ENCODE measurements at regions not wholly inside any gene's neighbourhood (a gene's known extent, or its start where the extent isn't known, plus 50 kb on each side); places are given as distances from the start of the nearest gene placed in this dataset.
"Not testable (repeated sequence)": the region's sequence is repeated elsewhere in the genome, so short reads cannot be mapped to it uniquely, and the experiment has no call there.

- H3K4me1 Mint-ChIP-seq (ENCODE audit: low read depth): no peaks in the 10 kb centered on the region
- no peaks in the 10 kb centered on the region for H3K36me3 Mint-ChIP-seq (ENCODE audit: low read depth)
- H3K27me3 Mint-ChIP-seq (ENCODE audit: low read depth): peaks cover 2% of the 10 kb centered on the region
- peaks cover 3% of the 10 kb centered on the region for H3K9me3 Mint-ChIP-seq (ENCODE audit: insufficient read depth)
- ChIA-PET CTCF (no interaction called here), POLR2A (no interaction called here)
- H3K27ac Mint-ChIP-seq: no peak overlapping the region
- H3K4me3 Mint-ChIP-seq: no peak overlapping the region
- no peak for ATAC-seq
- DNase-seq: no peak
These were observed 247.6 kb downstream of the RPAP3 start for GRCh38 chr12:47458279-47458678.

- H3K4me1 Mint-ChIP-seq (ENCODE audit: low read depth): no peaks in the 10 kb centered on the region
- peaks cover 3% of the 10 kb centered on the region for H3K9me3 Mint-ChIP-seq (ENCODE audit: insufficient read depth)
- no peaks in the 10 kb centered on the region for H3K36me3 Mint-ChIP-seq (ENCODE audit: low read depth)
- peaks cover 2% of the 10 kb centered on the region for H3K27me3 Mint-ChIP-seq (ENCODE audit: low read depth)
- POLR2A ChIA-PET: no interaction called here
- no peak for ATAC-seq
- CTCF ChIA-PET: no interaction called here
- DNase-seq: no peak
- no peak overlapping the region for H3K4me3 Mint-ChIP-seq
- no peak overlapping the region for H3K27ac Mint-ChIP-seq
These were observed 256.0 kb downstream of the RPAP3 start for GRCh38 chr12:47449797-47450196.

DNA sequence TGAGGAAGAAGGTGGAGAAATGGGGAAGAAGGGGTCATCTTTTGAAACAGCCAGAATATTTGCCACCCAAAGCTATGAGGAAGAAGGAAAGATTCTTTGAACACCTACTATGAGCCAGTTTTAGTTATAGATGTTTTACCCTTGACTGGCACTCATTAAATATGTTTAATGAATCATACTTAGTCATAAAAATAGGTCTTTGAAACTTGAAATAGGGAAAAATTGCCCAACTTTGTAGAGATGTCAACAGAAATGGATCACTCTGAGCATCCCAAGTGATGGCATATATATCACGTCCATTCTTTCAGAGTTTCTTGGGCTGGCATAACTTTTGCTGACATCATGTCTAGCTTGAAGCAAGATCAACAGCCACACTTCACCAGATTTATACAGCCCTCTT lies 263.5 kb downstream of the RPAP3 start:
- no peaks in the 10 kb centered on the region for H3K27me3 Mint-ChIP-seq (ENCODE audit: low read depth)
- peaks cover 23% of the 10 kb centered on the region for H3K9me3 Mint-ChIP-seq (ENCODE audit: insufficient read depth)
- H3K4me1 Mint-ChIP-seq (ENCODE audit: low read depth): no peaks in the 10 kb centered on the region
- ATAC-seq (no peak), DNase-seq (no peak)
- ChIA-PET CTCF (no interaction called here), POLR2A (no interaction called here)
- H3K27ac Mint-ChIP-seq: no peak overlapping the region
- H3K36me3 Mint-ChIP-seq (ENCODE audit: low read depth): no peaks in the 10 kb centered on the region
- H3K4me3 Mint-ChIP-seq: no peak overlapping the region

- no peaks in the 10 kb centered on the region for H3K4me1 Mint-ChIP-seq (ENCODE audit: low read depth)
- H3K4me3 Mint-ChIP-seq: no peak overlapping the region
- POLR2A ChIA-PET: no interaction called here
- CTCF ChIA-PET: no interaction called here
- no peak for DNase-seq
- H3K27me3 Mint-ChIP-seq (ENCODE audit: low read depth): no peaks in the 10 kb centered on the region
- H3K36me3 Mint-ChIP-seq (ENCODE audit: low read depth): no peaks in the 10 kb centered on the region
- peaks cover 23% of the 10 kb centered on the region for H3K9me3 Mint-ChIP-seq (ENCODE audit: insufficient read depth)
- H3K27ac Mint-ChIP-seq: no peak overlapping the region
- ATAC-seq: no peak
These were observed 264.3 kb downstream of the RPAP3 start for GRCh38 chr12:47441490-47441889.

GRCh38 chr12:47438175-47438574 lies 267.7 kb downstream of the RPAP3 start:
- Mint-ChIP-seq H3K27me3 (ENCODE audit: low read depth) (peaks cover 3% of the 10 kb centered on the region), H3K4me1 (ENCODE audit: low read depth) (no peaks in the 10 kb centered on the region), H3K9me3 (ENCODE audit: insufficient read depth) (peaks cover 13% of the 10 kb centered on the region), H3K27ac (no peak overlapping the region), H3K4me3 (no peak overlapping the region), H3K36me3 (ENCODE audit: low read depth) (peaks cover 2% of the 10 kb centered on the region)
- DNase-seq: no peak
- no peak for ATAC-seq
- ChIA-PET POLR2A (no interaction called here), CTCF (no interaction called here)

DNA sequence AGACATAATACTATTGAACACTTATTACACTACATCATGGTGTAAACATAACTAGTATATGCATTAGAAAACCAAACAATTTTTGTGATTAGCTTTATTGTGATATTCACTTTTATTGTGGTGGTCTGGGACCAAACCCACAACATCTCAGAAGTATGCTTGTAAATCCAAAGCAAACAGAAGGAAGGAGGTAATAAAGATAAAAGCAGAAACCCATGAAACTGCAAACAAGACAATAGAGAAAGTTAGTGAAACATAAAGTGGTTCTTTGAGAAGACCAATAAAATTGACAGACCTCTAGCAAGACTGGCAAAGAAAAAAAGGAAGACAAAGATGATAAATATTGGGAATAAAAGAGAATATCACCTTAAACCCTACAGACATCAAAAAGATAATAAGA lies 268.3 kb downstream of the RPAP3 start:
- H3K4me3 Mint-ChIP-seq: no peak overlapping the region
- H3K4me1 Mint-ChIP-seq (ENCODE audit: low read depth): no peaks in the 10 kb centered on the region
- CTCF ChIA-PET: no interaction called here
- DNase-seq: no peak
- H3K36me3 Mint-ChIP-seq (ENCODE audit: low read depth): peaks cover 2% of the 10 kb centered on the region
- peaks cover 11% of the 10 kb centered on the region for H3K9me3 Mint-ChIP-seq (ENCODE audit: insufficient read depth)
- H3K27me3 Mint-ChIP-seq (ENCODE audit: low read depth): peaks cover 3% of the 10 kb centered on the region
- POLR2A ChIA-PET: no interaction called here
- H3K27ac Mint-ChIP-seq: no peak overlapping the region
- ATAC-seq: no peak

- ChIA-PET POLR2A (no interaction called here), CTCF (no interaction called here)
- Mint-ChIP-seq H3K36me3 (ENCODE audit: low read depth) (peaks cover 2% of the 10 kb centered on the region), H3K4me1 (ENCODE audit: low read depth) (no peaks in the 10 kb centered on the region), H3K27me3 (ENCODE audit: low read depth) (peaks cover 3% of the 10 kb centered on the region), H3K4me3 (no peak overlapping the region), H3K9me3 (ENCODE audit: insufficient read depth) (peaks cover 7% of the 10 kb centered on the region), H3K27ac (no peak overlapping the region)
- no peak for ATAC-seq
- no peak for DNase-seq
These were observed 272.0 kb downstream of the RPAP3 start for GRCh38 chr12:47433876-47434275.

DNA sequence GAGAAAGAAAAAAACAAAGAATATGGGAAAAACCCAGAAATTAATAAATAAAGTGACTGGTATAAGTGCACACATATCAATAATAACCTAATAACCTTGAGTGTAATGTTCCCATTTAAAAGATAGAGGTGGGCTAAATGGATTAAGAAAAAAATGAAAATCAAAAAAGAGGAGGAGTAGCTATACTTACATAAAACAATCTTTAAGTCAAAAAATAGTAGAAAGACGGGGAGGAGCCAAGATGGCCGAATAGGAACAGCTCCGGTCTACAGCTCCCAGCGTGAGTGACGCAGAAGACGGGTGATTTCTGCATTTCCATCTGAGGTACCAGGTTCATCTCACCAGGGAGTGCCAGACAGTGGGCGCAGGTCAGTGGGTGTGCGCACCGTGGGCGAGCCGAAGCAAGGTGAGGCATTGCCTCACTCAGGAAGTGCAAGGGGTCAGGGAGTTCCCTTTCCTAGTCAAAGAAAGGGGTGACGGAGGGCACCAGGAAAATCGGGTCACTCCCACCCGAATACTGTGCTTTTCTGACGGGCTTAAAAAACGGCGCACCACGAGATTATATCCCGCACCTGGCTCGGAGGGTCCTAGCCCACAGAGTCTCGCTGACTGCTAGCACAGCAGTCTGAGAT lies 279.0 kb downstream of the RPAP3 start:
- H3K9me3 Mint-ChIP-seq (ENCODE audit: insufficient read depth); ATAC-seq; H3K36me3 Mint-ChIP-seq (ENCODE audit: low read depth); DNase-seq; H3K27me3 Mint-ChIP-seq (ENCODE audit: low read depth); H3K4me1 Mint-ChIP-seq (ENCODE audit: low read depth); CTCF ChIA-PET; POLR2A ChIA-PET: not testable (repeated sequence)
- peak overlapping the region; percentile 58 for H3K4me3 Mint-ChIP-seq
- peak overlapping the region; percentile 67 for H3K27ac Mint-ChIP-seq

DNA sequence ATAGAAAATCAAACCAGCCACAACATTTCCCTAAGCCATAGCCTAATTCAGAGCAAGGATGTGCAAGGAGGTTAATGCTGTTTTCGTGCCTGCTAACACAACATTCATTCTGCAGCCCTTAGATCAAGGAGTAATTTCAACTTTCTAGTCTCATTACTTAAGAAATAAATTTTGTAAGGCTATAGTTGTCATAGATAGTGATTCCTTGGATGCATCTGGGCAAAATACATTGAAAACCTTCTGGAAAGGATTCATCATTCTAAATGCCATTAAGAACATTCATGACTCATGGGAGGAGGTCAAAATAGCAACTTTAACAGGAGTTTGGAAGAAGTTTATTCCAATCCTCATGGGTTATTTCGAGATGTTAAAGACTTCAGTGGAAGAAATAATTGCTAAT lies 283.2 kb downstream of the RPAP3 start:
- Mint-ChIP-seq H3K9me3 (ENCODE audit: insufficient read depth) (peaks cover 6% of the 10 kb centered on the region), H3K27ac (no peak overlapping the region), H3K36me3 (ENCODE audit: low read depth) (no peaks in the 10 kb centered on the region), H3K4me1 (ENCODE audit: low read depth) (peaks cover 5% of the 10 kb centered on the region), H3K27me3 (ENCODE audit: low read depth) (no peaks in the 10 kb centered on the region), H3K4me3 (no peak overlapping the region)
- ATAC-seq (no peak), DNase-seq (no peak)
- ChIA-PET CTCF (interaction anchor here (1.6 kb wide), 1 partner anchor 351 kb away, joined by 5 read pairs; no protein-coding TSS in a partner anchor), POLR2A (no interaction called here)

GRCh38 chr12:47419497-47419896 lies 286.3 kb downstream of the RPAP3 start:
- Mint-ChIP-seq H3K27ac (no peak overlapping the region), H3K27me3 (ENCODE audit: low read depth) (no peaks in the 10 kb centered on the region), H3K9me3 (ENCODE audit: insufficient read depth) (peaks cover 5% of the 10 kb centered on the region), H3K36me3 (ENCODE audit: low read depth) (peaks cover 3% of the 10 kb centered on the region), H3K4me3 (no peak overlapping the region), H3K4me1 (ENCODE audit: low read depth) (peaks cover 8% of the 10 kb centered on the region)
- ChIA-PET CTCF (interaction anchor here (0.9 to 1.0 kb wide), 2 partner anchors 12 to 21 kb away, joined by 3 to 7 read pairs; no protein-coding TSS in a partner anchor), POLR2A (interaction anchor here (1.2 kb wide), 1 partner anchor 341 kb away, joined by 3 read pairs; no protein-coding TSS in a partner anchor)
- DNase-seq (no peak), ATAC-seq (no peak)

DNA sequence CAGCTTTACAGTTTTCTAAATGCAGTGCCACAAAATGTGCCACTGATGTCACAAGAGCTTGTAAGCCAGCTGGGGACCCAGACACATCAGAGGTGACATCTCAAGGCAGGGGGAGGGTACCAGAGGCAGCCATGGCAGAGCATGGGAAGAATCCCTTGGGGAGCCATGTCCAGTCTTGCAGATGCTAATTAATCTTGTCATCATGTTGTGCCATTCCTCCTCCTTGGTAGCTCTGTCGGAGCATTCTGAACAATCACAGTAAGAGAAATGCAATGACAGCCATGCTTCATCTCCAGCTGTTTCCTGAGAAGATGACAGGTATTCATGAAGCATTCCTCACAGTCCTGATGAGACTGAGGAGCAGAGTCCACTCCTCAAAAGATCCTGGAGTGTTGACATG lies 287.9 kb downstream of the RPAP3 start:
- Mint-ChIP-seq H3K36me3 (ENCODE audit: low read depth) (peaks cover 6% of the 10 kb centered on the region), H3K9me3 (ENCODE audit: insufficient read depth) (peaks cover 5% of the 10 kb centered on the region), H3K4me1 (ENCODE audit: low read depth) (peaks cover 12% of the 10 kb centered on the region), H3K4me3 (no peak overlapping the region), H3K27ac (no peak overlapping the region), H3K27me3 (ENCODE audit: low read depth) (no peaks in the 10 kb centered on the region)
- DNase-seq: no peak
- ChIA-PET POLR2A (no interaction called here), CTCF (no interaction called here)
- no peak for ATAC-seq

DNA sequence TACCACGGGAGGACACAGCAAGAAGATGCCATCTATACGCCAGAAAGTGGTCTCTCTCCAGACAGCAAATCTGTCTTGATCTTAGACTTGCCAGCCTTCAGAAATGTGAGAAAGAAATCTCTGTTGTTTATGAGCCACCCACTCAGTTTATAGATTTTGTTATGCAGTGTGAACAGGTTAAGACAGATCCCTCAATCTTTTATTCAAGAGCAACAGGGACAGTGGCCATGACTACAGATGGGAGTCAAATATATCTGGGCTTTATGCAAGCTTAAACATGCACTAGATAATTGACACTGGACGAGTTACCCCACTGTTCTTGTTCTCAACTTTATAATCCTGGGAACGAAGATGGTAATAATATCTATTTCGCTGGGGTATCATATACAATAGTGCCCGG lies 288.7 kb downstream of the RPAP3 start:
- Mint-ChIP-seq H3K9me3 (ENCODE audit: insufficient read depth) (peaks cover 5% of the 10 kb centered on the region), H3K4me1 (ENCODE audit: low read depth) (peaks cover 19% of the 10 kb centered on the region), H3K27me3 (ENCODE audit: low read depth) (no peaks in the 10 kb centered on the region), H3K36me3 (ENCODE audit: low read depth) (peaks cover 6% of the 10 kb centered on the region), H3K4me3 (no peak overlapping the region), H3K27ac (no peak overlapping the region)
- DNase-seq (no peak), ATAC-seq (no peak)
- ChIA-PET CTCF (no interaction called here), POLR2A (no interaction called here)

- no peak for DNase-seq
- no peak for ATAC-seq
- CTCF ChIA-PET: interaction anchor here (0.9 to 1.0 kb wide), 2 partner anchors 17 to 223 kb away, joined by 3 read pairs; no protein-coding TSS in a partner anchor
- H3K27ac Mint-ChIP-seq: no peak overlapping the region
- H3K4me1 Mint-ChIP-seq (ENCODE audit: low read depth): peaks cover 32% of the 10 kb centered on the region
- no peak overlapping the region for H3K4me3 Mint-ChIP-seq
- POLR2A ChIA-PET: no interaction called here
- peaks cover 6% of the 10 kb centered on the region for H3K36me3 Mint-ChIP-seq (ENCODE audit: low read depth)
- H3K9me3 Mint-ChIP-seq (ENCODE audit: insufficient read depth): peaks cover 5% of the 10 kb centered on the region
- no peaks in the 10 kb centered on the region for H3K27me3 Mint-ChIP-seq (ENCODE audit: low read depth)
These were observed 290.8 kb downstream of the RPAP3 start for GRCh38 chr12:47415054-47415453.
